LNCaP clone FGC (cell line): ENCODE measurements at regions not wholly inside any gene's neighbourhood (a gene's known extent, or its start where the extent isn't known, plus 50 kb on each side); places are given as distances from the start of the nearest gene placed in this dataset.
A peak's percentile ranks its signal among the peaks of the same experiment; 100 is the strongest.

ENCODE experiments used
- DNase-seq: peaks from one replicate; pipeline ENCODE4 v3.0.0-alpha.2; 2011; ENCODE audit warnings: low read depth
- H3K4me3 ChIP-seq: 2 replicates; pipeline ENCODE4 v1.5.1; 2011; ENCODE audit warnings: mild to moderate bottlenecking, low read depth, low read length, control low read depth
- TF ChIP-seq, protein P1 (sequence below): IDR thresholded peaks from 2 replicates; pipeline ENCODE4 v1.5.1; 2012; ENCODE audit warnings: mild to moderate bottlenecking; ENCODE audit not compliant: control insufficient read depth, insufficient read depth; ENCODE audit errors: extremely low read depth

DNA sequence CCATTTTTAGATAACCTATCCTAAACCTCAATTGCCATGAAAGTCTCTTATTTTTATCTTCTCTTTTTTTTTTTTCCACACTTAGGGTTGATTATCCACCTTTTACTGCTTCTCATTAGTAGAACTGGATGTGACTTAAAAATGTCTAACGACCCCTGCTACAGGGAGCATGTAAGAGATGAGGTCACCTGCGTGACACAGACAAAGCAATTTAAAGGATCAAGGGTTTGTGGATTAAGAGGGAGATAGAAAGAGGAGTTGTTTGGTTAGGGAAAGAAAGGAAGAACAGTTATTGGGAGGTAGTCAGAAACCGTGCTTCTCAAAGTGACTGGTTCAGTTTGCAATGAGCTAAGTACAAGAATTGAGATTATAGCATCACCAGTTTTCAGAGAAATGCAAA is 239.1 kb downstream of the ALX1 start:
- no peak overlapping the region for H3K4me3 ChIP-seq
- DNase-seq: no peak
- TF ChIP-seq, protein P1, sequence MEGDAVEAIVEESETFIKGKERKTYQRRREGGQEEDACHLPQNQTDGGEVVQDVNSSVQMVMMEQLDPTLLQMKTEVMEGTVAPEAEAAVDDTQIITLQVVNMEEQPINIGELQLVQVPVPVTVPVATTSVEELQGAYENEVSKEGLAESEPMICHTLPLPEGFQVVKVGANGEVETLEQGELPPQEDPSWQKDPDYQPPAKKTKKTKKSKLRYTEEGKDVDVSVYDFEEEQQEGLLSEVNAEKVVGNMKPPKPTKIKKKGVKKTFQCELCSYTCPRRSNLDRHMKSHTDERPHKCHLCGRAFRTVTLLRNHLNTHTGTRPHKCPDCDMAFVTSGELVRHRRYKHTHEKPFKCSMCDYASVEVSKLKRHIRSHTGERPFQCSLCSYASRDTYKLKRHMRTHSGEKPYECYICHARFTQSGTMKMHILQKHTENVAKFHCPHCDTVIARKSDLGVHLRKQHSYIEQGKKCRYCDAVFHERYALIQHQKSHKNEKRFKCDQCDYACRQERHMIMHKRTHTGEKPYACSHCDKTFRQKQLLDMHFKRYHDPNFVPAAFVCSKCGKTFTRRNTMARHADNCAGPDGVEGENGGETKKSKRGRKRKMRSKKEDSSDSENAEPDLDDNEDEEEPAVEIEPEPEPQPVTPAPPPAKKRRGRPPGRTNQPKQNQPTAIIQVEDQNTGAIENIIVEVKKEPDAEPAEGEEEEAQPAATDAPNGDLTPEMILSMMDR: no peak

DNA sequence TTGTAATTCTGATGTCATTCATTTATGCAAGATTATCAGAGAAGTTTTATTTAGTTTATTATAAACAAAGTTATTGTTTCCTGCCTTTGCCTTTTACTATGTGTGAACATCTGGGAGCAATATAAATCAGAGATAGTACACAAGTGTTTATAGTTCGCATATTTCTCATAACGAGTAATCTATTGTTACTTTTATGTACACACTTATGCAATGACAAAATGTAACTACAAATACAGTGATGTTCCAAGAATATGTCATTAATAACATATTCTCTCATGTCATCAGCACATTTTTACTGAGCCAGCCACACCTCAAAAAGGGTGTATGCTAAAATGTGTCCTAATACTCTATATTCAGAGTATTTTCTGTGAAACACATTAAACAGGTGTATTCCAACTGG is 243.2 kb downstream of the ALX1 start:
- peak; percentile 61 for DNase-seq
- TF ChIP-seq, protein P1: no peak
- no peak overlapping the region for H3K4me3 ChIP-seq

DNA sequence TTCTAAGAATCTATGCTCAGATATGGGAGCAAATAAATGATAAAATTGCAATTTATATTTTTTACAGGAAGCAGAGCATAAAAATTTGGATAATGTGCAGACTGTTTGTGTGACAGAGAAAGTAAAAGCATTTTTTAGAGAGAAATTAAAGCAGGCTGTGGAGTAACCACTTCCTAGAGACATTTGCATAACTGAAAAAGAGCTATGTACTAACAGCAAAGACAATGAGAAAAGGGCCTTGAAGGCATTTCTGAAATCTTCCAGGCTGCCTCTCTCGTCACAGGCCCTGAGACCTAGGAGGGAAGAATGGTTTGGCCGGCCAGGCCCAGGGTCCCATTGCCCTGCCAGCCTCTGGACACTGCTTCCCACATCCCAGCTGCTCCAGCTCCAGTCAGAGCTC is 247.2 kb downstream of the ALX1 start:
- no peak for DNase-seq
- TF ChIP-seq, protein P1: no peak
- no peak overlapping the region for H3K4me3 ChIP-seq

DNA sequence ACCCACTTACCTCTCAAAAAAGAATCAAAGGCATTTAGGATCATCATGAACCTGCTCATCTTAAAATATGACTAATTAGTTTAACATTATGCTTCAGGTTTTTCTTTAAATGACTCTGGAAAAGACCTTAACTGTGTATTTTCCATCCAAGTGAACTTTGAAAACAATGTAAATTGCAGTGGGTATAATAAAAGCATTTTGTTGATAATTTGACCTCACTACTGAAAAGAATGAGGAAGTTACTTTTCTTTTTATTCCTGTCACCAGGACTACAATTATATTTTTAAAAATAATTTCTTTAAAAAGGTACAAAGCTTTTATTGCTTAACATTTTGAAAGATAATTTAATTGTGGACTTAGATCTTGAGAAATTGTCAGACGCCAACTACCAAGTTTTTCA is 249.9 kb downstream of the ALX1 start:
- TF ChIP-seq, protein P1: no peak
- no peak overlapping the region for H3K4me3 ChIP-seq
- no peak for DNase-seq

DNA sequence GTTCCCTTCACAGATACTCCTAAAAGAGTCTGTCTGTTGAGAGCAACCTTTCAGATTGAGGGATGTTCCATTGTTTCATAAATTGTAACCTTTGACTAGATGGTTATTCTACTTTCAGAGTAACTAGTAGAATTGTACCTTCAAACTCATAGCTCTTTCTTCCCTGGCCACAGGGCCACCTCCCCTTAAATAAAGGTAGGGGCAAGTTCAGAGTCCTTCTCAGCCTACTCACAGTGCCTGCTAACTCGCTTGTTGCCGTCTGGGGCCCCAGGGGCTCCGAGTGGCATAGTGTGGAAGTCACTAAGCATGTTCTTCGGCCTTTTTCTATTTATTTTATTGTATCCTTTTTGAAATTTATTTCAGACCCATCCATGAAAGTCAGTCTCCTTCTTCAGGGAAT is 250.4 kb downstream of the ALX1 start:
- no peak for DNase-seq
- TF ChIP-seq, protein P1: no peak
- no peak overlapping the region for H3K4me3 ChIP-seq

DNA sequence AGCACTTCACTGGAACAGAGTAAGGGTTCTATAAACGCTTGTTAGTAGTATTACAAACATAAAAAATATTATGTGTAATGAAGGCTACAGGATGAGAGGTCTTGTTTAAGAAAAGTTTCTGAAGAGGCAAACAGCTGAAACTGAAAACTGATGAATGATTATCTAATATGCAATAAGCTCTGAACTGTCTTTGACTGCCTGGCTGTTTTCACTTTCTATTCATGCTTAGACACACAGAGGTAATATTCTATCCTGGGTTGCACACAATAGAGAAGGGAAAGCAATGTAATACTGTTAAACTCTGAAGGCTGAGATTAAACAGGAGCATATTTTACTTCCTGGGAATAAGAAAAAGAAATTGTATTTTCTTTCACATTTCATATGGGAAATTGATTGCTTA is 251.3 kb downstream of the ALX1 start:
- TF ChIP-seq, protein P1: no peak
- no peak for DNase-seq
- H3K4me3 ChIP-seq: no peak overlapping the region

DNA sequence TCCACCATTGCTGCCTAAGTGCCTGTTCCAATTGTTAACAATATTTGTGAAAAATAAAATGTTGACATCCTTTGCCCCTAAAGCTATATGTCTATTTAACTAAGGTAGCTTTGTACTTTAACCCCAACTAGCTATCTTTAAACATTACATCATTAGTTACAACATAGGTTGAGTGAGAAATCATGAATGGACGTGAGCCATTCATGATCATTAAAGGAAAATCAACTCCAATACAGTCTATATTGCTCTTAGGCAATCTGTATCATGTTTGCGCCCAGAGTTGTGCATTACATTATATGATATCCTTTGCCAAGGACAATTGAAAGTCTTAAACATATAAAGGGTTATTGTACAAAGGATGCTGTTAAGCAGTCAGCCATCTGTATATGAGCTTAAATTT is 269.6 kb downstream of the ALX1 start:
- no peak overlapping the region for H3K4me3 ChIP-seq
- no peak for DNase-seq
- TF ChIP-seq, protein P1: no peak
